ENCODE measurements at regions not wholly inside any gene's neighbourhood (a gene's known extent, or its start where the extent isn't known, plus 50 kb on each side); places are given as distances from the start of the nearest gene placed in this dataset.

DNA sequence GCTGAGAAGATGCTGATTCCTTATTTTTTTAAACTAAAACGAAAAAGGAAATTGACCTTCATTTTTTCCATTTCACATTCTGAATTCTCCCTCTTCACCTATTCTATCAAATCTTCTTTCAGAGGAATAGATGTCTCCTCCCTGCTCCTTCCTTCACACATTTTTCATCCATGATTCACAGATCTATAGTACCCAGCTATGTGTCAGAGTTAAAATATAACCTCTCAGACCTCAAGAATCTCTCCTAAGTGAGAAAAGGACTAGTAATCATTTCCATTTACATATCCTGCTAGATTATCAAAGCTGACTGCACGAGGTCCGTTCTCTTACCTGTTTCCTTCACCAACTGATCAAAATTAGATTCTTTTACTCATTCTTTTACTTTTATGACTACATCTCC lies 1297.6 kb upstream of the ALCAM start:
- no peak for TF ChIP-seq POLR2AphosphoS5 (IDR thresholded peaks at IDR 0.05; ENCODE audit: low read depth, low read length)
- TF ChIP-seq, protein P1, sequence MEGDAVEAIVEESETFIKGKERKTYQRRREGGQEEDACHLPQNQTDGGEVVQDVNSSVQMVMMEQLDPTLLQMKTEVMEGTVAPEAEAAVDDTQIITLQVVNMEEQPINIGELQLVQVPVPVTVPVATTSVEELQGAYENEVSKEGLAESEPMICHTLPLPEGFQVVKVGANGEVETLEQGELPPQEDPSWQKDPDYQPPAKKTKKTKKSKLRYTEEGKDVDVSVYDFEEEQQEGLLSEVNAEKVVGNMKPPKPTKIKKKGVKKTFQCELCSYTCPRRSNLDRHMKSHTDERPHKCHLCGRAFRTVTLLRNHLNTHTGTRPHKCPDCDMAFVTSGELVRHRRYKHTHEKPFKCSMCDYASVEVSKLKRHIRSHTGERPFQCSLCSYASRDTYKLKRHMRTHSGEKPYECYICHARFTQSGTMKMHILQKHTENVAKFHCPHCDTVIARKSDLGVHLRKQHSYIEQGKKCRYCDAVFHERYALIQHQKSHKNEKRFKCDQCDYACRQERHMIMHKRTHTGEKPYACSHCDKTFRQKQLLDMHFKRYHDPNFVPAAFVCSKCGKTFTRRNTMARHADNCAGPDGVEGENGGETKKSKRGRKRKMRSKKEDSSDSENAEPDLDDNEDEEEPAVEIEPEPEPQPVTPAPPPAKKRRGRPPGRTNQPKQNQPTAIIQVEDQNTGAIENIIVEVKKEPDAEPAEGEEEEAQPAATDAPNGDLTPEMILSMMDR (IDR thresholded peaks at IDR 0.05): no peak
